Activated T-cell treated with anti-CD3 and anti-CD28 coated beads, Interleukin-2, amount 50 U/mL, for 72 hours (primary cell): ENCODE measurements at regions not wholly inside any gene's neighbourhood (a gene's known extent, or its start where the extent isn't known, plus 50 kb on each side); places are given as distances from the start of the nearest gene placed in this dataset.

Source experiments
- ATAC-seq, 2 donors: fragments of 150-1000 bp; cut with Tn5 transposase; replicated peaks in 1 of 2; 2 replicates each; pipeline ENCODE4 v1.10.0; 2021; ENCODE audit warnings: moderate library complexity in 2 of 2, mild to moderate bottlenecking in 1 of 2
- DNase-seq, 2 donors: peaks; one replicate each; pipeline ENCODE4 v3.0.0; 2021 to 2022; ENCODE audit warnings: mixed read lengths in 1 of 2
- H3K27ac Mint-ChIP-seq: one replicate; pipeline ENCODE4 v1.8.0; 2022; ENCODE audit warnings: mild to moderate bottlenecking, moderate library complexity, mixed read lengths
- H3K27me3 Mint-ChIP-seq: one replicate; pipeline ENCODE4 v1.8.0; 2022; ENCODE audit warnings: low read depth, mixed read lengths
- H3K36me3 Mint-ChIP-seq, 2 donors: one replicate each; pipeline ENCODE4 v1.8.0; 2022; ENCODE audit warnings: mixed read lengths in 2 of 2, mild to moderate bottlenecking in 1 of 2; ENCODE audit not compliant: insufficient read depth in 2 of 2
- H3K4me1 Mint-ChIP-seq: one replicate; pipeline ENCODE4 v1.8.0; 2022; ENCODE audit warnings: low read depth, mixed read lengths
- H3K4me3 Mint-ChIP-seq, 2 donors: one replicate each; pipeline ENCODE4 v1.8.0; 2022; ENCODE audit warnings: mild to moderate bottlenecking in 2 of 2, mixed read lengths in 2 of 2, moderate library complexity in 2 of 2
- H3K9me3 Mint-ChIP-seq, 2 donors: one replicate each; pipeline ENCODE4 v1.8.0; 2022; ENCODE audit warnings: mixed read lengths in 2 of 2

DNA sequence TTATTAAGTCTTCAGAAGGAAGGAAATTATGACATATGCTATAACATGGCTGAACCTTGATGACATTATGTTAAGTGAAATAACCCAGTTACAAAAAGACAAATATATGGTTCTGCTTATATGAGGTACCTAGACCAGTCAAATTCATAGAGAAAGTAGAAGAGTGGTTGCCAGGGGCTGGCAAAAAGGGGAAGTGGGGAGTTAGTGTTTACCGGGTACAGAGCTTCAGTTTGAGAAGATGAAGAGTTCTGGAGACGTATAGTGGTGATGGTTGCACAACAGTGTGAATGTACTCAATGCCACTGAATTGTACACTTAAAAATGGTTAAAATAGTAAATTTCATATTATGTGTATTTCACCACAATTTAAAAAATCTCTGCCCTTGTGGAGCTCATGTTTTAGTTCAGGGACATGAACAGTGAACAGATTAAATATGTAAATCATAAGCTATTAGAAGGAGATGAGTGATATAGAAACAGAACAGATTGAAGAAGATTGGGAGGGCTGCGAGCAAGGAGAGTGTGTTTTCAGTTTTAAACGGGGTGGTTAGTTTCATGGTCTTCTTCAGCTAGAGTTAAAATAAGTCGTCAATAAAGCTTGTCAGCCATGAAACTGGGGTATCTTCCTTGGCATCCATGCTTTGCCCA, 355.2 kb downstream of the KCNRG start:
- no peak overlapping the region for H3K27ac Mint-ChIP-seq
- H3K36me3 Mint-ChIP-seq, result no peaks in the 10 kb centered on the region
- ATAC-seq (no peak), DNase-seq (no peak)
- no peaks in the 10 kb centered on the region for H3K9me3 Mint-ChIP-seq
- peaks cover 46% of the 10 kb centered on the region for H3K27me3 Mint-ChIP-seq
- H3K4me1 Mint-ChIP-seq, result peaks cover 35% of the 10 kb centered on the region
- no peak overlapping the region for H3K4me3 Mint-ChIP-seq

DNA sequence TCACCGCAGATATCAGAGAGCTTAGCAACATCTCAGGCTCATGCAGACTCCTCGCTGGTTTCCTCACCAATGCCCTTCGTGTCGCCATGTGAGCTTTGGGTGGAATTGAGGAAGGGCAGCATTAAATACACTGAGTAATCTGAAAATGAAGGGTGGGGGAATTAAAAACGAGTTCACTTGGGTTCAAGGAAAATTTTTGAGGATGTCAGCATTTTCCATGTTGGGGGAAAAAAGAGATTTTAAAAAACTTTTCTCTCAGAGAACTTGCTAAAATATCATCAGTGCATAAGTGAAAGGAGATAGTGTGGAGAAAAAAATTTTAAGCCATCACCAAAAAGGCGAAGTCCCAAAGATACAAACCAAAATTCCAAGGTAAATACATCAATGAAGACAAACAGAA, 359.3 kb downstream of the KCNRG start:
- Mint-ChIP-seq H3K36me3 (no peaks in the 10 kb centered on the region), H3K9me3 (no peaks in the 10 kb centered on the region), H3K4me3 (no peak overlapping the region), H3K27me3 (peaks cover 45% of the 10 kb centered on the region), H3K27ac (no peak overlapping the region), H3K4me1 (peaks cover 20% of the 10 kb centered on the region)
- DNase-seq (no peak), ATAC-seq (no peak)

DNA sequence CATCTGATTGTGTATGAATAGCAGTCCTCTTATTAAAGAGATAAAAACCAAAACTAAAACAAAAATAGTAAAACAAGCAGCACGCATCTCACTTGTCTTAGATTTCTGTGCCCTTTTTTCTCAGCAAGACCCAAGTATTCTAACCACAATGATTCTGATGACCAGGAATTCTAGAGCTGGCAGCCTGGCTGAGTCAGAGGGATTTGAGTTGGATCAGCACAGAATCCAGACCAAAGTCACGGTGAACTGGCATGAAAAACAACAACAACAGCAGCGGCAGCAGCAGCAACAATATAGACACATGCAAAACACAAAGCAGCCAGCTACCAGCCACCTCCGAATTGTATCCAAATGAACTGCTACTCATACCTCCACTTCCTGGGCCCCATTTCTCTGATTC, 360.5 kb downstream of the KCNRG start:
- Mint-ChIP-seq H3K9me3 (peaks cover 3 to 4% of the 10 kb centered on the region in 2 donors), H3K27ac (no peak overlapping the region), H3K4me3 (no peak overlapping the region), H3K4me1 (peaks cover 7% of the 10 kb centered on the region), H3K36me3 (peaks cover 5 to 6% of the 10 kb centered on the region in 2 donors), H3K27me3 (peaks cover 32% of the 10 kb centered on the region)
- DNase-seq, result no peak
- ATAC-seq, result no peak

DNA sequence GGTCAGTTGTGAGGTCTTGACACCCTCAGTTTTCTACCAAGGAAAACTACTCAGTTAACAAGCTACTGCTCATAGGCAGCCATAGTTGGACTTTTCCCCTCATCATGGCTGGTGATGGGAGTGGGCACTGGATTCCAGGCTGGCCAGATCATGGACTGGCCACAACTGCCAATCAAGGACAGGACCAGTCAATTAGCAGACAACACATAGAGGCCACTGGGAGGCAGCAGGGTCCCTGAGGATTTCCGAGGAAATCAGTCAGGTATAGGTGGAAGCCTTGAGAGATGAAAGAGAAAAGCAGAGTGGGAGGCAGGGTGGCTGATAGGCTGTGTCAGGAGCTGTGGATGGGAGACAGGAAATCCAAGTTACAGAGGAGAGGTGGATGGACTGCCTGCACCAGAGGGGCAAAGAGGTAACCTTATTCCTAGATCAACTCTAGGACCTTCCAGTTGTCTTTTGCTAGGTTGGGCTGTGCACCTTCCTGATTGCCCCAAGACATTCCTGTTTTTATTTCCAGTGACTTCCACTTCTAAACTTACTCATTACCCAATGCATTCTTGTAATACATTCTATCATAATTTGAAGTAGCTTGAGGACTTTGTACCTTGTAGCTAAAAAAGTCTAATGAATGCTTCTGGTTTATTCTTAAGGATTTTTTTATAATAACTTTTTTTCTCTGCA, 361.8 kb downstream of the KCNRG start:
- Mint-ChIP-seq H3K27ac (no peak overlapping the region), H3K27me3 (peaks cover 20% of the 10 kb centered on the region), H3K4me3 (no peak overlapping the region), H3K9me3 (peaks cover 9 to 10% of the 10 kb centered on the region in 2 donors), H3K36me3 (peaks cover 8 to 15% of the 10 kb centered on the region in 2 donors), H3K4me1 (peaks cover 5% of the 10 kb centered on the region)
- ATAC-seq (no peak), DNase-seq (no peak)

DNA sequence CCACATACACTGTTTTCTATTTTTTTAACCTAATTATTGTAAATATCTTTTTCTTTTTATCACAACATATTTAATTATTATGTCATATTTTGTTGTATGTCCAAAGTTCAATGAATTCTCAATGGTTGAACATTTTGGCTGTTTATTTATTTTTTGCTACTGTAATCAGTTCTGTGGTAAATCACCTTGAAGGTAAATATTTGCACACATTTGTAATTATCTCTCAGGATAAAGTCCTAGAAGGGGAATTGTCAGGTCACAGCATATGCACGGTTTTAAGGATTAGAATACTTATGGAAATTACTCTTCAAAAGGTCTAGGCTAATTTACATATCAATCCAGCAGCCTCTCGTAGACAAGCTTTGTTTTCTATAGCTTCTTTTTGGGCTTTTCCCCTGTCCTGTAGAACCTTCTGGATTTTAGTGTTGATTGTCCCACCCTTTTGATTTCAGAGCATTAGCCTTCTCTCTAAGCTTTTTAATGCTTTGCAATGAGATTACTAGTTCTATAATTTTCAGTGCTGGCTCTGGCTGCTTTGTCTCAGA, 362.6 kb downstream of the KCNRG start:
- Mint-ChIP-seq H3K4me1 (peaks cover 5% of the 10 kb centered on the region), H3K27ac (no peak overlapping the region), H3K4me3 (no peak overlapping the region), H3K27me3 (peaks cover 14% of the 10 kb centered on the region), H3K36me3 (peaks cover 10 to 16% of the 10 kb centered on the region in 2 donors), H3K9me3 (peaks cover 10 to 11% of the 10 kb centered on the region in 2 donors)
- ATAC-seq, result no peak
- no peak for DNase-seq

DNA sequence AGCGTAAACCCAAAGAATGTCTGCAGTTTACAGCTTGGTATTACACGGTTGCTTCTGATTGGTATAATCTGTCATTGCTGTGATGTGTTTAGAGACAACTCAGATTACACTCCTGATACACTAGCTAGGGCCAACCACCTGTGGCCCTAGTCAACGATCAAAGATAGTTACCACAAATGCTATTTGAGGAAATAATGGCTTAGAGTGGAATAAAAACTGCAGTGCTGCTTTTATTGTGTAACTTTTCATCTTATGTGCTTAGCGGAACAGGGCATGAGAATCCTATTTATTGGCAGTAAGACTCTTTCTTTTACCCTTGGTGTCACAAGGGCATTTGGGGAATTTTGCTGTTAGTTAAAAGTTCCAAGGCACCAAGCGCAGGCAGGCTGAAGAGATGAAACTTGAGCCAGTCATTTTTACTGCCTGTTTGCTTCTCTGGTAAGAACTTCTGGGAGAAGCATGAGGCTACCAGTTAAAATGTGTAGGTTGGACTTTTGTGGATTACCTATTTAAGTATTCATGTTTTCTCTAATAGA, 363.3 kb downstream of the KCNRG start:
- peaks cover 14% of the 10 kb centered on the region for H3K27me3 Mint-ChIP-seq
- ATAC-seq (no peak), DNase-seq (no peak)

DNA sequence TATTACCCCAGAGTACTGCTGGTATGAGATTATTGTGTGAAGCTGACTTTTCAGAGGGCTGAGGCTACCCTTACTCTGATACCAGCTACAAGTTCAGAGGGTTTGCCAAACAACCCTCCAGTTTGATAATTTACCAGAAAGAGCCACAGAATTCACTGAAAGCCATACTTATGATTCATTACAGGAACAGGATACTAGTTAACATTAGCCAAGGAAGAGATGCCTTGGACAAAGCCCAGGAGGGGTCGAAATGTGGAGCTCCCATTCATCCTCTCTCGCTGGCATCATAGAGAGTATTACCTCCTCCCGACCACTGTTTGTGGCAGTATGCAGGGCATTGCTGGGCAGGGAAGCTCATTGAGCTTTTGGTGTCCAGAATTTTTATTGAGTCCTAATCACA, 364.3 kb downstream of the KCNRG start:
- Mint-ChIP-seq H3K36me3 (peaks cover 11 to 16% of the 10 kb centered on the region in 2 donors), H3K4me3 (no peak overlapping the region), H3K27ac (no peak overlapping the region), H3K27me3 (peaks cover 10% of the 10 kb centered on the region), H3K9me3 (peaks cover 11 to 12% of the 10 kb centered on the region in 2 donors), H3K4me1 (peaks cover 5% of the 10 kb centered on the region)
- ATAC-seq (no peak), DNase-seq (no peak)

More for the DNA sequence above, 363.3 kb downstream of the KCNRG start:
- Mint-ChIP-seq H3K4me1 (peaks cover 5% of the 10 kb centered on the region), H3K36me3 (peaks cover 11 to 16% of the 10 kb centered on the region in 2 donors), H3K4me3 (no peak overlapping the region), H3K9me3 (peaks cover 11 to 12% of the 10 kb centered on the region in 2 donors), H3K27ac (no peak overlapping the region)

DNA sequence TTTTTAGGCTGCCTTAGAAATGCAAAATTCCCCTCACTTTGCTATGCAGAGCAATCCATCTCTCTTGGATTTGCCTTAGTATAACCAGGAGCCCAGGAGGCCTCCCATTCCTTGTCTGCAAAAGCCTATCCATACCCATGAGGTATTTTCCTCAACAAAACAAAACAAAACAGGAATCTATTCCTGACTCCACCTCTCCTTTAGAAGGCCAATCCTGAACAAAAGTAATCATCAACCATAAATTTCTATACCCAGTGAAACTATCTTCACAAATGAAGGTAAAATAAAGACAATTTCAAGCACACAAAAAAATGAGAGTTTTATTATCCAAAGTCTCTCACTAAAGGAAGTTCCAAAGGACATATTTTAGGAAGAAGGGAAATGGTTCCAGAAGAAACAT, 365.7 kb downstream of the KCNRG start:
- H3K4me1 Mint-ChIP-seq, result peaks cover 5% of the 10 kb centered on the region
- DNase-seq, result no peak
- ATAC-seq, result no peak
- H3K4me3 Mint-ChIP-seq, result no peak overlapping the region
- peaks cover 11 to 12% of the 10 kb centered on the region in 2 donors for H3K9me3 Mint-ChIP-seq
- H3K27ac Mint-ChIP-seq, result no peak overlapping the region
- peaks cover 1% of the 10 kb centered on the region for H3K27me3 Mint-ChIP-seq
- H3K36me3 Mint-ChIP-seq, result peaks cover 11 to 16% of the 10 kb centered on the region in 2 donors

DNA sequence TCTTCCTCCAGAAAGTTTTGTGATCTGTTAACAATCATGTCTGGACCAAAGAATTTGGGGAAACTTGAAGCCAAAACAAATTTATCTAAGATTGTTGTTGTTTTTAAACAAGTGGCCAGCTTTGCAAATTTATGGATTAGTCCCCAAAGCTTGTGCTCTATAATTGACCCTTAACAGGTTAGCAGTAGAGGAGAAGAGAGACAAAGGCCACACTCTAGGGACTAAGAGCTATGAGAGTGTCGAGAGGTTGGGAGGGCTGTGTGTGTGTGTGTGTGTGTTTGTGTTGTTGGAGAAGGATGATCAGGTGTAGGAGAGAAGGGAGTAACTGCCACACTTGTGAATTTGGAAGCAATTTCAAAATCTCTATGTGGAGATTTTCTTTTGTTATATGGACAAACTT, 367.3 kb downstream of the KCNRG start:
- Mint-ChIP-seq H3K27me3 (no peaks in the 10 kb centered on the region), H3K27ac (no peak overlapping the region), H3K9me3 (peaks cover 11 to 12% of the 10 kb centered on the region in 2 donors), H3K4me1 (peaks cover 5% of the 10 kb centered on the region), H3K4me3 (no peak overlapping the region), H3K36me3 (peaks cover 11 to 16% of the 10 kb centered on the region in 2 donors)
- DNase-seq (no peak), ATAC-seq (no peak)

DNA sequence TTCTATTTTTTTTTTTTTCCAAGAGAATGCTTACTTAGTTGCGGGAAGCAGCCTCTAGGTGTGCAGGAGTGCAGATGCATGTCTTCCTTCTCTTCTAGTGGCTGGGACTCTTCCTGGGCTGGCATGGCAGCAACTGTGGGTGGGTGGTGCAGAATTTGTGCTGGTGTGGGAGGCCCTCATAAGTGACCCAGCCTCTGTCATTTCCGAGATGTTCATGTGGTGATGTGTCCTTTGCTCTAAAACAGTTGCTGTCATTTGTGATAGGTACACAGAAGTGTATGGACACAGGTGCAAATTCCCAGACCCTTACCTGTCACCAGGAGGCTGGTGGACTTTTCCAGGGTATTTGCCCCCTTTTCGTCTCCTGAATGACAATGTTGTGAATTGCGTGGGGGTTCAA, 367.7 kb downstream of the KCNRG start:
- Mint-ChIP-seq H3K4me1 (peaks cover 5% of the 10 kb centered on the region), H3K9me3 (peaks cover 11 to 12% of the 10 kb centered on the region in 2 donors), H3K4me3 (no peak overlapping the region), H3K27me3 (no peaks in the 10 kb centered on the region), H3K27ac (no peak overlapping the region), H3K36me3 (peaks cover 11 to 16% of the 10 kb centered on the region in 2 donors)
- DNase-seq (no peak), ATAC-seq (no peak)

DNA sequence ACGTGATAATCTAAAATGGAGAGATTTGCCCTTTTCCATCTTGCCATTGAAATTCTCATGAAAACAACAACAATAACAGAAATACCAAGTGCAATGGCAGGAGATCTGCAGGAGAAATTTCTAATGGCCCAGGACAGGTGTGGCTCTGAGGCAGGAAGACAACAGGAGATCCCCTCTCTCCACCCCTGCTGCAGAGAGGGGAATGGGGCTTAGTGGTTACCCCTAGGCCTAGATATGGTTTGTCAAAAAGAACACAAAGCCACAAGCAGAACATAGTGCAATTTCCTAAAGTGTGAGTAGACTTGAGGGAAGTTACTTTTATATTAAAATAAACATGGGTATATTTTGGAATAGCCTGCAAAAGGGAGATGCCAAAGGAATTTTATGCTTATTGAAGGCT, 369.5 kb downstream of the KCNRG start:
- Mint-ChIP-seq H3K36me3 (peaks cover 11 to 16% of the 10 kb centered on the region in 2 donors), H3K4me1 (no peaks in the 10 kb centered on the region), H3K4me3 (no peak overlapping the region), H3K27ac (no peak overlapping the region), H3K9me3 (peaks cover 11 to 12% of the 10 kb centered on the region in 2 donors), H3K27me3 (no peaks in the 10 kb centered on the region)
- no peak for ATAC-seq
- DNase-seq, result no peak

DNA sequence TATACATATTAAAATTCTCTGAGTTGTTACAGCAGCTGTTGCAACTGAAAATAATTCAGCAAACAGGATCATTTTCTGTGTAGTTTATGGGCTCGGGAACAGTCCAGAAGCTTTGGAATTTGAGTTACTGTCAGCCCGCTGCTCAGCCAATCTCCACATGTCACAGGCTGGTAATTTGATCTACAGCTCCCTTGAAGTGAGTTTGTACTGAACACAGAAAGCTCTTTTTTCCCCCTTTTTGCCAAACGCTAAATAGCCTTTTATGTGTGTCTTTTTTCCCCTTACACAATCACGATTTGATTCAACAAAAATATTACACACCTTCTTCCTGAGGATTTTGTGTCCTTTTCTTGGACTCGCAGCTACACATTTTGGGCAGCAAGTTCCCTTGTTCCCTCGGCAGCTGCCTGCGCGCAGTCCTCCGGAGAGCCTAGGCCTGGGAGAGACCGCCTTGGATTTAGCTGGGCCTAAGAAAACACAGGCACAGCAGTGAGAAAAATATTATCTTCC, 371.4 kb downstream of the KCNRG start:
- no peak for ATAC-seq
- no peak overlapping the region for H3K4me3 Mint-ChIP-seq
- H3K4me1 Mint-ChIP-seq, result no peaks in the 10 kb centered on the region
- H3K9me3 Mint-ChIP-seq, result peaks cover 2 to 5% of the 10 kb centered on the region in 2 donors
- DNase-seq, result no peak
- no peaks in the 10 kb centered on the region for H3K27me3 Mint-ChIP-seq
- H3K27ac Mint-ChIP-seq, result no peak overlapping the region
- H3K36me3 Mint-ChIP-seq, result peaks cover 2 to 3% of the 10 kb centered on the region in 2 donors

DNA sequence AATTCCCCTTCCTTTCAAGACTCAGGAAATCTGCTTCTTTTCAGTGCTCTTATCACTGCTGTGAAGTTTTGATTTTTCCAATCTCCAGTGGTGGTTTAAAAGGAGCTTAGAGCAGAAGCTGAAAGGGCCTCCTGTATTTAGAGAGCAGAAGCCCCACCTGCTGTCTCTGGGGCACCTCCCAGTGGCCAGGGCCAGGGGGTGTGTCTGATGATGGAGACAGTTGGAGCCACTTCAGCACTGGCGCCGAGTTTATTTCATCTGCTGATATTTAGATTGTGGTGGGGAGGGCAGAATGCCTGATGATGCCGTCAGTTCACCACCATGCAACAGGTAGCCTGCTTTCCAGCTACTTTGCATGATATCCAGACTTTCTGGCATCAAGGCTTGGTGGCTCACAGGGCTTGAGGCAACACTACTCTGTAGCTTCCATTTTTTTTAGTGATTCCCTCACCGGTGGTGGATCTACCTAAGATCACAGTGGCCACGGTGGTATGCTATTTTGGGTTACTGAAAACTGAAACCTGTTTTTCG, 371.9 kb downstream of the KCNRG start:
- H3K36me3 Mint-ChIP-seq, result peaks cover under 1 to 3% of the 10 kb centered on the region in 2 donors
- DNase-seq (peak; percentile 22 to 33), ATAC-seq (peak; percentile 53 to 54)
- no peak overlapping the region for H3K27ac Mint-ChIP-seq
- H3K4me3 Mint-ChIP-seq, result no peak overlapping the region
- no peaks in the 10 kb centered on the region for H3K27me3 Mint-ChIP-seq
- peaks cover 2% of the 10 kb centered on the region in 2 donors for H3K9me3 Mint-ChIP-seq
- H3K4me1 Mint-ChIP-seq, result no peaks in the 10 kb centered on the region
